Stomach (tissue), 8 donors: ENCODE measurements at regions not wholly inside any gene's neighbourhood (a gene's known extent, or its start where the extent isn't known, plus 50 kb on each side); places are given as distances from the start of the nearest gene placed in this dataset.
A peak's percentile ranks its signal among the peaks of the same experiment; 100 is the strongest.

ENCODE experiments used
- DNase-seq, 2 donors: peaks; one replicate each; pipeline versions ENCODE4 v3.0.0 to v3.0.0-alpha.2; 2013 to 2019
- H3K27ac ChIP-seq, 5 donors: fragments of 200-600 bp in 4 of 5; sonication (generic) in 4 of 5; one replicate each; pipeline ENCODE4 v1.5.1; 2013 to 2019; ENCODE audit warnings: mild to moderate bottlenecking in 1 of 5, moderate library complexity in 1 of 5
- H3K27me3 ChIP-seq, 3 donors: fragments of 200-600 bp; sonication (generic); one replicate each; pipeline ENCODE4 v1.5.1; 2017 to 2019; ENCODE audit warnings: mixed run types in 1 of 3
- H3K36me3 ChIP-seq, 4 donors: fragments of 200-600 bp; sonication (generic); 1 replicate in 3 of 4; 2 replicates in 1 of 4; pipeline ENCODE4 v1.5.1; 2016 to 2019
- H3K4me1 ChIP-seq, 4 donors: fragments of 200-600 bp; sonication (generic); one replicate each; pipeline ENCODE4 v1.5.1; 2016 to 2019
- H3K4me3 ChIP-seq, 4 donors: fragments of 200-600 bp; sonication (generic) in 3 of 4; one replicate each; pipeline ENCODE4 v1.5.1; 2016 to 2019; ENCODE audit warnings: mild to moderate bottlenecking in 1 of 4
- H3K9me3 ChIP-seq, 4 donors: fragments of 200-600 bp; sonication (generic); one replicate each; pipeline ENCODE4 v1.5.1; 2016 to 2019
- EP300 ChIP-seq: sonication (generic); formaldehyde crosslinking; IDR thresholded peaks from one replicate; pipeline ENCODE4 v1.6.1; 2017; ENCODE audit warnings: antibody characterized with exemption
- POLR2A ChIP-seq, 4 donors: fragments of 450-650 bp; IDR thresholded peaks; one replicate each; pipeline ENCODE4 v1.6.1; 2016; ENCODE audit warnings: antibody characterized with exemption in 4 of 4, control low read depth in 2 of 4, mild to moderate bottlenecking in 1 of 4, moderate library complexity in 1 of 4
- POLR2AphosphoS5 ChIP-seq, 3 donors: sonication (generic); formaldehyde crosslinking; IDR thresholded peaks; one replicate each; pipeline ENCODE4 v1.6.1; 2016; ENCODE audit warnings: antibody characterized with exemption in 3 of 3
- WGBS, 5 donors: extraction: QIAGEN DNeasy Blood & Tissue Kit in 3 of 5; methylation state at CpG; one replicate each; pipeline versions ENCODE4 v1.1.5 to v1.1.7; 2013 to 2018; 5-methylcytosine and 5-hydroxymethylcytosine counted together
- intact Hi-C: fragments of 100-400 bp; cut with DNase I; formaldehyde crosslinking; loops from one replicate; pipeline ENCODE4 v1.15.1; 2023; ENCODE audit warnings: low total_unique reads
- TF ChIP-seq, protein P1 (sequence below), 7 experiments: fragments of 450-650 bp in 4 of 7; fragments of 200-600 bp in 3 of 7; sonication (generic) in 3 of 7; IDR thresholded peaks; one replicate each; pipeline ENCODE4 v1.5.1; 2016 to 2019; ENCODE audit warnings: antibody characterized with exemption in 7 of 7, control low read depth in 2 of 7, mild to moderate bottlenecking in 1 of 7
- donor health status: healthy with polysubstance abuse.
- donor health status: Bipolar disorder and iron deficiency.
- donor health status: healthy.

DNA sequence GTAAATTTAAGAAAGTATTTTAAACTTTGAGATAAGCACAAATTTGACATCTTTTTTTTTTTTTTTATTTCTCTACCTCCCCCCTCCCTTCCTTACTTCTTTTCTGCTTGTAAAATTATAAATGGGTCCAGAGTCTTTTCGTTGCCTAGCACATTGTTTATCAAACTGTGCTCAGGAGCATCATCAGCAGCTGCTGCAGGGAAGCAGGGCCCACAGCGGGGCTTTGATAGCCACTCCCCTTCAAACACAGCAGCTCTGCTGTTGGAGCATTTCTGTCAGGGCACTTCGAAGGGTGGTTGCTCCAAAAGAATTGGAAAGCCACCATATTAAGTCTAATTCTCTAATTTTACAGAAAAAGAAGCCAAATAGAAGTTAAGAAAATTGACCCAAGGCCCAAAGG, 588.3 kb downstream of the SPRY1 start:
- H3K27ac ChIP-seq, result peak overlapping the region in 2 of 5 donors; percentile 40 to 68
- no peaks in the 10 kb centered on the region for H3K27me3 ChIP-seq
- H3K4me1 ChIP-seq, result no peaks in the 10 kb centered on the region
- intact Hi-C loops, result no loop called here
- no peaks in the 10 kb centered on the region for H3K36me3 ChIP-seq
- WGBS, 5 donors, result 55 to 74% (median 67%) methylated on average over 3 of the region's 3 CpGs
- DNase-seq, result no peak
- peaks cover 0 to 12% (median 0%) of the 10 kb centered on the region in 4 donors for H3K9me3 ChIP-seq
- no peak for TF ChIP-seq EP300
- TF ChIP-seq POLR2AphosphoS5 (IDR thresholded peaks at IDR 0.05), result no peak
- H3K4me3 ChIP-seq, result no peak overlapping the region

DNA sequence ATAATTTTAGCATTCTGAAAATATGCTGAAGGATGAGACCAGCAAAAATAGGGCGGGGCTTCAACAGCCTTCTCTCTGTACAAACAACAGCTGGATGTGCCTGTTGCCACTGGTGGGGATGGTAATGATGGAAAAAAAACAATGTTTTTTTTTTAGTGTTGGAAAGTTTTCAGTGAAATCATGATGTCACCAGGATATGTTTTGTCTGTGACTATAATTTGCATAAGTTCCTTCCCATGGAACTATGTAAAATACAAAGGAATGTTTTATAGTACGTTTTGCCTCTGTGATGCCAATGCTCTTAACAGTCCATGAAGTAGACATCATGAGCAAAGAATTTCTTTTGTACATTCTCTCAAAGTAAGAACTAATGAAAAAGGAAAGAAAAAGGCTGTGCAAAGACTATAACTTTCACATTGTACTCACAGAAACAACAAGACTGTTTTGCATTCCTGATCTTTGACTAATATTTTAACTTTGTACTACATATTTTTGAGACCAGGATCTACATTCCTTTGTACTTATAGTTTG, 589.7 kb downstream of the SPRY1 start:
- Histone ChIP-seq H3K4me1 (no peaks in the 10 kb centered on the region), H3K27ac (peak overlapping the region in 3 of 5 donors; percentile 25 to 68 (median 28)), H3K27me3 (no peaks in the 10 kb centered on the region), H3K9me3 (peaks cover 0 to 8% (median 0%) of the 10 kb centered on the region in 4 donors), H3K4me3 (no peak overlapping the region), H3K36me3 (no peaks in the 10 kb centered on the region)
- intact Hi-C loops, result no loop called here
- peak in 1 of 2 donors; percentile 75 for DNase-seq
- WGBS, 5 donors, result 46 to 78% (median 61%) methylated on average over 2 of the region's 2 CpGs
- TF ChIP-seq POLR2A (IDR thresholded peaks at IDR 0.05) (no peak), EP300 (no peak), POLR2AphosphoS5 (IDR thresholded peaks at IDR 0.05) (no peak)
- TF ChIP-seq, protein P1, sequence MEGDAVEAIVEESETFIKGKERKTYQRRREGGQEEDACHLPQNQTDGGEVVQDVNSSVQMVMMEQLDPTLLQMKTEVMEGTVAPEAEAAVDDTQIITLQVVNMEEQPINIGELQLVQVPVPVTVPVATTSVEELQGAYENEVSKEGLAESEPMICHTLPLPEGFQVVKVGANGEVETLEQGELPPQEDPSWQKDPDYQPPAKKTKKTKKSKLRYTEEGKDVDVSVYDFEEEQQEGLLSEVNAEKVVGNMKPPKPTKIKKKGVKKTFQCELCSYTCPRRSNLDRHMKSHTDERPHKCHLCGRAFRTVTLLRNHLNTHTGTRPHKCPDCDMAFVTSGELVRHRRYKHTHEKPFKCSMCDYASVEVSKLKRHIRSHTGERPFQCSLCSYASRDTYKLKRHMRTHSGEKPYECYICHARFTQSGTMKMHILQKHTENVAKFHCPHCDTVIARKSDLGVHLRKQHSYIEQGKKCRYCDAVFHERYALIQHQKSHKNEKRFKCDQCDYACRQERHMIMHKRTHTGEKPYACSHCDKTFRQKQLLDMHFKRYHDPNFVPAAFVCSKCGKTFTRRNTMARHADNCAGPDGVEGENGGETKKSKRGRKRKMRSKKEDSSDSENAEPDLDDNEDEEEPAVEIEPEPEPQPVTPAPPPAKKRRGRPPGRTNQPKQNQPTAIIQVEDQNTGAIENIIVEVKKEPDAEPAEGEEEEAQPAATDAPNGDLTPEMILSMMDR (IDR thresholded peaks at IDR 0.05), result no peak

DNA sequence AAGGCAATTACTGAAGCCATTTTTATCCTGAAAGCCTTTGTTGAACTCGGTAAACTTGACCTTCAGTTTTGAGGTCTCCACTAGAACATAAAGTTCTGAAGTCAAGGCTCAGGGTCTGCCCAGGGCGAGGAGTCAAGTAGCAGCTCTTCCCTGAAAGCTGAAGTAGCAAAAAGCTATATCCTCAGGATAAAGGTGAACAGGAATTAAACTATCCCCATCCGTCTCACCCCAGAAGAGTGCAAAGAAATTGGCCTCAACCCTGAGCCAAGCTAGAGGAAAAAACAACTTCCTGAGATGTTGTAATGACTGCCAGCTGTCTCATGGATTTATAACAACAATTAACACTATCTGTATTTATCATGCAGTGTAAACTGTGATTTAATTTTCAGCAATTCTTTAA, 590.8 kb downstream of the SPRY1 start:
- Histone ChIP-seq H3K4me3 (no peak overlapping the region), H3K4me1 (no peaks in the 10 kb centered on the region), H3K36me3 (no peaks in the 10 kb centered on the region), H3K27ac (peak overlapping the region in 2 of 5 donors; percentile 25 to 68), H3K9me3 (peaks cover 0 to 15% (median 3%) of the 10 kb centered on the region in 4 donors), H3K27me3 (no peaks in the 10 kb centered on the region)
- peak in 1 of 2 donors; percentile 19 for DNase-seq
- WGBS, 5 donors, result 78 to 87% (median 84%) methylated on average over 3 of the region's 3 CpGs
- intact Hi-C loops, result no loop called here
- TF ChIP-seq EP300, result no peak
- TF ChIP-seq POLR2AphosphoS5 (IDR thresholded peaks at IDR 0.05), result no peak
- no peak for TF ChIP-seq POLR2A (IDR thresholded peaks at IDR 0.05)
- TF ChIP-seq, protein P1 (IDR thresholded peaks at IDR 0.05), result no peak

DNA sequence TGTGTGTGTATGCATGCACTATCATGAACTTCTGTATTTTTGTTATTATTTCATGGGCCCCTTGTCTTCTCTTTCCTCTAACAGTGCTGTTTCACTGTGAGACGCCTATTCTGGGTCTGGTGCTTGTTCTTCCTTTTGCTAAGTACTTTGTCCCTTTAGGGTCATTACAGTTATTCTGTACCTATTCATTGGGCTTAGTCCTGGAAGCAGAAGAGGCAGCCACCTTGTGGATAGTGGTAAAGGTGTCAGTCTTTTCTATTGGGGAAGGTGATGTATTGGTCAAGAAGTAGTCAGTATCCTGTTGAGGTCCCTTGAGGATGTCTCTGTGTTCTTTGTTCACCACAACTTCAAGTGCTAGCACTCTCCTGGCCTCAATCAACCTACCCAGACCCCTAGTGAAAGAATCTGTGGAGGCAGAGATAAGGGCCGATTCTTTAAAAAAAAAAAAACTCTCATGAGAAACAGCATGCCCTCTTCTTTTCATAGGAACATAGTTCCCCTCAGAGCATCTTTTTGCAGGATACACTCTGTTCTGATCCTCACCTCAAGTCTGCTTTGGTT, 593.8 kb downstream of the SPRY1 start:
- Histone ChIP-seq H3K4me1 (no peaks in the 10 kb centered on the region), H3K27me3 (no peaks in the 10 kb centered on the region), H3K9me3 (peaks cover 0 to 10% (median 3%) of the 10 kb centered on the region in 4 donors), H3K36me3 (no peaks in the 10 kb centered on the region), H3K27ac (no peak overlapping the region), H3K4me3 (no peak overlapping the region)
- TF ChIP-seq POLR2AphosphoS5 (IDR thresholded peaks at IDR 0.05), result no peak
- TF ChIP-seq, protein P1 (IDR thresholded peaks at IDR 0.05), result no peak
- TF ChIP-seq POLR2A (IDR thresholded peaks at IDR 0.05), result no peak
- no peak for TF ChIP-seq EP300
- DNase-seq, result no peak
- intact Hi-C loops, result no loop called here
- WGBS, 5 donors, result 72 to 89% (median 76%) methylated on average over 2 of the region's 2 CpGs

DNA sequence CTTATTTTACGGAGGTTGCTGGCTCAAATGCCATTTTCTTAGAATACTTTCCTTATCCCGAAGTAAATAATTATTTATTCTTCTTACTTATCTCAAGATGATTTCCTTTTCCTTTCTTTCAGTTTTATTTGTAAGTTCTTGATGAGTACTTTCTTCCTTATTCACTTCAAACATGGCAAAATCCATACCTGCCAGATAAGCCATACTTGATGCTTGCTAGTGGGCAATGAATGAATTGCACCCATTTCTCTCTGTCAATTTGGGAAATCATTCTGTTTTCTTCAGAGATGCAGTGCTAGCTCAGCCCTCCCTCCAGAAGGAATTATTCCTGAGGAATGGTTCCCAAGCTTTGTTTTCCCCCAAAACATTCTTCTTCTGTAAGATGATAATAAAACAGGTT, 598.3 kb downstream of the SPRY1 start:
- H3K36me3 ChIP-seq, result no peaks in the 10 kb centered on the region
- intact Hi-C loops, result no loop called here
- H3K4me3 ChIP-seq, result no peak overlapping the region
- peaks cover 0 to 10% (median 3%) of the 10 kb centered on the region in 4 donors for H3K9me3 ChIP-seq
- no peaks in the 10 kb centered on the region for H3K4me1 ChIP-seq
- DNase-seq, result no peak
- H3K27me3 ChIP-seq, result no peaks in the 10 kb centered on the region
- TF ChIP-seq, protein P1 (IDR thresholded peaks at IDR 0.05), result no peak
- TF ChIP-seq EP300 (no peak), POLR2A (IDR thresholded peaks at IDR 0.05) (no peak), POLR2AphosphoS5 (IDR thresholded peaks at IDR 0.05) (no peak)
- 81 to 91% (median 84%) methylated on average over 2 of the region's 2 CpGs for WGBS, 5 donors
- H3K27ac ChIP-seq, result no peak overlapping the region
